OCI-LY1 (cell line): ENCODE measurements at regions not wholly inside any gene's neighbourhood (a gene's known extent, or its start where the extent isn't known, plus 50 kb on each side); places are given as distances from the start of the nearest gene placed in this dataset.

Source experiments
- H2AFZ ChIP-seq: fragments of 200-600 bp; sonication (generic), shearing (Covaris generic); 2 replicates; pipeline ENCODE4 v1.6.0; 2014; ENCODE audit warnings: antibody characterized with exemption, mild to moderate bottlenecking, low read length
- H3F3A ChIP-seq: fragments of 200-600 bp; sonication (generic), shearing (Covaris generic); 2 replicates; pipeline ENCODE4 v1.6.0; 2014; ENCODE audit warnings: mild to moderate bottlenecking, antibody characterized with exemption, low read length, moderate library complexity; ENCODE audit not compliant: insufficient read depth
- H3K27ac ChIP-seq: fragments of 200-600 bp; sonication (generic); 2 replicates; pipeline ENCODE4 v1.5.1; 2014; ENCODE audit warnings: low read length, mixed run types, mild to moderate bottlenecking, low read depth; ENCODE audit not compliant: poor library complexity, severe bottlenecking
- H3K27me3 ChIP-seq: fragments of 200-600 bp; sonication (generic); 2 replicates; pipeline ENCODE4 v1.6.0; 2014; ENCODE audit warnings: antibody characterized with exemption, mild to moderate bottlenecking, low read length, moderate library complexity; ENCODE audit not compliant: insufficient read depth
- H3K36me3 ChIP-seq: fragments of 200-600 bp; sonication (generic); 2 replicates; pipeline ENCODE4 v1.6.1; 2014; ENCODE audit warnings: mild to moderate bottlenecking, antibody characterized with exemption, low read length, moderate library complexity, mixed read lengths; ENCODE audit not compliant: insufficient read depth
- H3K4me1 ChIP-seq: fragments of 200-600 bp; sonication (generic); 2 replicates; pipeline ENCODE4 v1.5.1; 2014; ENCODE audit warnings: mild to moderate bottlenecking, low read length, moderate library complexity; ENCODE audit not compliant: insufficient read depth, severe bottlenecking
- H3K4me2 ChIP-seq: fragments of 200-600 bp; sonication (generic), shearing (Covaris generic); 2 replicates; pipeline ENCODE4 v1.6.1; 2014; ENCODE audit warnings: low read length
- H3K4me3 ChIP-seq: fragments of 200-600 bp; sonication (generic); 2 replicates; pipeline ENCODE4 v1.5.1; 2014; ENCODE audit warnings: low read length, low read depth, mild to moderate bottlenecking, mixed read lengths; ENCODE audit not compliant: poor library complexity, severe bottlenecking
- H3K79me2 ChIP-seq: fragments of 200-600 bp; shearing (Covaris generic); 2 replicates; pipeline ENCODE4 v1.6.1; 2016; ENCODE audit warnings: mixed run types, low read length, mixed read lengths; ENCODE audit not compliant: insufficient read depth
- H3K9ac ChIP-seq: fragments of 200-600 bp; sonication (generic), shearing (Covaris generic); 2 replicates; pipeline ENCODE4 v1.6.1; 2014; ENCODE audit warnings: mild to moderate bottlenecking, low read length, mixed read lengths
- H3K9me2 ChIP-seq: fragments of 200-600 bp; sonication (generic), shearing (Covaris generic); 2 replicates; pipeline ENCODE4 v1.6.1; 2014; ENCODE audit warnings: low read depth, mild to moderate bottlenecking, low read length, mixed read lengths
- H3K9me3 ChIP-seq: fragments of 200-600 bp; shearing (Covaris generic); 2 replicates; pipeline ENCODE4 v1.6.1; 2014; ENCODE audit warnings: low read length, mixed read lengths
- H4K20me1 ChIP-seq: fragments of 200-600 bp; sonication (generic), shearing (Covaris generic); 2 replicates; pipeline ENCODE4 v1.6.0; 2016; ENCODE audit warnings: mild to moderate bottlenecking, low read length; ENCODE audit not compliant: insufficient read depth
- CTCF ChIP-seq: fragments of 200-600 bp; sonication (generic), shearing (Covaris generic); IDR thresholded peaks from 2 replicates; pipeline ENCODE4 v1.5.1; 2017; ENCODE audit warnings: mild to moderate bottlenecking, antibody characterized with exemption, low read length, moderate library complexity, mixed read lengths
- EZH2 ChIP-seq: fragments of 200-600 bp; sonication (generic), shearing (Covaris generic); IDR thresholded peaks from 2 replicates; pipeline ENCODE4 v1.8.0; 2017; ENCODE audit warnings: borderline replicate concordance, mixed run types, mild to moderate bottlenecking, antibody characterized with exemption, low read length, moderate library complexity, mixed read lengths

GRCh38 chr6:87938287-87938686 is 109.4 kb upstream of the SPACA1 start:
- H3K27ac ChIP-seq: no peak overlapping the region
- no peak overlapping the region for H3K4me2 ChIP-seq
- H2AFZ ChIP-seq: no peak overlapping the region
- H3K27me3 ChIP-seq: no peaks in the 10 kb centered on the region
- H3K36me3 ChIP-seq: no peaks in the 10 kb centered on the region
- H3K4me1 ChIP-seq: peaks cover 17% of the 10 kb centered on the region
- no peak overlapping the region for H3K9ac ChIP-seq
- H3K79me2 ChIP-seq: no peaks in the 10 kb centered on the region
- no peak overlapping the region for H3K4me3 ChIP-seq
- no peaks in the 10 kb centered on the region for H3K9me2 ChIP-seq
- H3F3A ChIP-seq: no peaks in the 10 kb centered on the region
- no peaks in the 10 kb centered on the region for H4K20me1 ChIP-seq
- no peak for TF ChIP-seq CTCF
- TF ChIP-seq EZH2: no peak
- H3K9me3 ChIP-seq: no peaks in the 10 kb centered on the region

- H3K9me3 ChIP-seq: no peaks in the 10 kb centered on the region
- TF ChIP-seq EZH2 (no peak), CTCF (no peak)
- H3K4me1 ChIP-seq: peaks cover 37% of the 10 kb centered on the region
- H4K20me1 ChIP-seq: no peaks in the 10 kb centered on the region
- no peaks in the 10 kb centered on the region for H3K9me2 ChIP-seq
- H3K79me2 ChIP-seq: no peaks in the 10 kb centered on the region
- H3K4me3 ChIP-seq: no peak overlapping the region
- no peak overlapping the region for H3K4me2 ChIP-seq
- H3K9ac ChIP-seq: no peak overlapping the region
- no peaks in the 10 kb centered on the region for H3K27me3 ChIP-seq
- H2AFZ ChIP-seq: no peak overlapping the region
- H3K27ac ChIP-seq: no peak overlapping the region
- H3K36me3 ChIP-seq: no peaks in the 10 kb centered on the region
- H3F3A ChIP-seq: no peaks in the 10 kb centered on the region
Observed at GRCh38 chr6:87936065-87936464, 111.6 kb upstream of the SPACA1 start.

- Histone ChIP-seq H4K20me1 (no peaks in the 10 kb centered on the region), H3K79me2 (no peaks in the 10 kb centered on the region), H3K4me3 (no peak overlapping the region), H3K4me2 (no peak overlapping the region), H3K9me2 (no peaks in the 10 kb centered on the region), H3K9me3 (no peaks in the 10 kb centered on the region), H3K27me3 (no peaks in the 10 kb centered on the region), H3K9ac (no peak overlapping the region), H3K27ac (no peak overlapping the region), H3F3A (no peaks in the 10 kb centered on the region), H3K36me3 (no peaks in the 10 kb centered on the region), H2AFZ (no peak overlapping the region), H3K4me1 (peaks cover 44% of the 10 kb centered on the region)
- no peak for TF ChIP-seq CTCF
- TF ChIP-seq EZH2: no peak
Observed at GRCh38 chr6:87935196-87935595, 112.4 kb upstream of the SPACA1 start.
